Liver (tissue), 8 donors: ENCODE measurements at regions not wholly inside any gene's neighbourhood (a gene's known extent, or its start where the extent isn't known, plus 50 kb on each side); places are given as distances from the start of the nearest gene placed in this dataset.

Experiments used
- DNase-seq: peaks from one replicate; pipeline ENCODE4 v3.0.0-alpha.2; 2017; ENCODE audit warnings: low spot score
- H3K27ac ChIP-seq, 2 donors: one replicate each; pipeline ENCODE4 v1.7.0; 2013; ENCODE audit warnings: inconsistent platforms in 2 of 2, low read length in 2 of 2, control low read depth in 1 of 2, low read depth in 1 of 2, mild to moderate bottlenecking in 1 of 2
- H3K27me3 ChIP-seq, 4 donors: one replicate each; pipeline versions ENCODE4 v1.6.1 to v1.7.0; 2013; ENCODE audit warnings: low read length in 3 of 4, inconsistent platforms in 1 of 4, mild to moderate bottlenecking in 1 of 4, moderate library complexity in 1 of 4; ENCODE audit not compliant: control insufficient read depth in 4 of 4, insufficient read depth in 4 of 4
- H3K36me3 ChIP-seq, 4 donors: one replicate each; pipeline versions ENCODE4 v1.6.1 to v1.7.0; 2013; ENCODE audit warnings: low read length in 3 of 4, mild to moderate bottlenecking in 3 of 4, low read depth in 1 of 4, moderate library complexity in 1 of 4; ENCODE audit not compliant: control insufficient read depth in 4 of 4, insufficient read depth in 3 of 4
- H3K4me1 ChIP-seq, 4 donors: one replicate each; pipeline versions ENCODE4 v1.6.1 to v1.7.0; 2013; ENCODE audit warnings: low read length in 3 of 4, mild to moderate bottlenecking in 3 of 4, moderate library complexity in 1 of 4; ENCODE audit not compliant: control insufficient read depth in 4 of 4, insufficient read depth in 4 of 4
- H3K4me3 ChIP-seq, 3 donors: one replicate each; pipeline versions ENCODE4 v1.6.1 to v1.7.0; 2013; ENCODE audit warnings: low read length in 3 of 3, control low read depth in 1 of 3, low read depth in 1 of 3, mild to moderate bottlenecking in 1 of 3
- H3K9ac ChIP-seq, 2 donors: one replicate each; pipeline ENCODE4 v1.7.0; 2013; ENCODE audit warnings: low read length in 2 of 2, mild to moderate bottlenecking in 2 of 2, moderate library complexity in 2 of 2, control low read depth in 1 of 2, low read depth in 1 of 2
- H3K9me3 ChIP-seq, 4 donors: one replicate each; pipeline versions ENCODE4 v1.6.1 to v1.7.0; 2013; ENCODE audit warnings: low read length in 3 of 4; ENCODE audit not compliant: control insufficient read depth in 4 of 4
- CTCF ChIP-seq: fragments of 150-350 bp; IDR thresholded peaks from 2 replicates; pipeline ENCODE4 v1.5.1; 2017; ENCODE audit warnings: improper control_type of control experiment, low read depth, low read length; ENCODE audit not compliant: missing input control
- EGR1 ChIP-seq, 2 donors: IDR thresholded peaks; 2 replicates each; pipeline ENCODE4 v1.6.1; 2016 to 2018; ENCODE audit warnings: antibody characterized with exemption in 2 of 2, low read depth in 2 of 2
- FOXA1 ChIP-seq: IDR thresholded peaks from 2 replicates; pipeline ENCODE4 v1.6.1; 2016; ENCODE audit warnings: antibody characterized with exemption
- FOXA2 ChIP-seq: IDR thresholded peaks from 2 replicates; pipeline ENCODE4 v1.6.1; 2016; ENCODE audit warnings: antibody characterized with exemption
- HNF4A ChIP-seq, 2 donors: conservative IDR thresholded peaks; 2 replicates each; pipeline ENCODE4 v1.6.1; 2016; ENCODE audit warnings: antibody characterized with exemption in 2 of 2, mild to moderate bottlenecking in 2 of 2
- HNF4G ChIP-seq: IDR thresholded peaks from 2 replicates; pipeline ENCODE4 v1.6.1; 2016; ENCODE audit warnings: antibody characterized with exemption
- JUND ChIP-seq, 2 donors: IDR thresholded peaks; 2 replicates each; pipeline ENCODE4 v1.6.1; 2016; ENCODE audit warnings: antibody characterized with exemption in 2 of 2
- NR2F2 ChIP-seq: IDR thresholded peaks from 2 replicates; pipeline ENCODE4 v1.6.1; 2016; ENCODE audit warnings: antibody characterized with exemption
- RAD21 ChIP-seq, 2 donors: IDR thresholded peaks; 2 replicates each; pipeline ENCODE4 v1.6.1; 2016; ENCODE audit warnings: antibody characterized with exemption in 2 of 2, mild to moderate bottlenecking in 2 of 2
- REST ChIP-seq: IDR thresholded peaks from 2 replicates; pipeline ENCODE4 v1.6.1; 2016; ENCODE audit warnings: antibody characterized with exemption, mild to moderate bottlenecking
- RXRA ChIP-seq, 2 donors: IDR thresholded peaks; 2 replicates each; pipeline ENCODE4 v1.6.1; 2017 to 2018; ENCODE audit warnings: antibody characterized with exemption in 2 of 2, mild to moderate bottlenecking in 1 of 2
- YY1 ChIP-seq: IDR thresholded peaks from 2 replicates; pipeline ENCODE4 v1.6.1; 2016; ENCODE audit warnings: antibody characterized with exemption, mild to moderate bottlenecking
- ZBTB33 ChIP-seq: IDR thresholded peaks from 2 replicates; pipeline ENCODE4 v1.6.1; 2016; ENCODE audit warnings: antibody characterized with exemption
- WGBS: extraction: QIAGEN DNeasy Blood & Tissue Kit; methylation state at CpG from one replicate; pipeline ENCODE4 v1.1.7; 2013; 5-methylcytosine and 5-hydroxymethylcytosine counted together
- TF ChIP-seq, protein P1 (sequence below): IDR thresholded peaks from 2 replicates; pipeline ENCODE4 v1.6.1; 2016; ENCODE audit warnings: antibody characterized with exemption
- donor health status: healthy.
- donor health status: healthy.
- donor health status: healthy.
- donor health status: healthy.
- donor health status: healthy.

DNA sequence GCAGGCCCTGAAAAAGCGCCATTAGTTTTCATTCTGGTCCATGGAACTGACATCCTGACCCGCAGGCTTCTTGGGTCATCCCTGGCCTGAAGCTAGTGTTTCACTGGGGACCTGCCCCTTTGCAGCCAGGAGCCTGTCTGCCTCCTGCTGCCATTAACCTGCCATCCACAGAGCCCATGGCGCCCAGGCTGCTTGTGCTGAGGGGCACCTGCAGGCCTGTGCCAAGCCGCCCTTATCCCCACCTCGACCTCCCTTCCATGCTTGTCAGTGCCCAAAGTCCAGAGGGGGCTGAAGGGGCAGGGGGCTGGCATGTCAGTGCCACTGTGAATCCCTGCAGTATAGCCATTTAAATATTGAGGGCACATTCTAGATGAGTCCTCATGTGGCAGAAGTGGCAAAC lies 207.6 kb upstream of the USP25 start:
- DNase-seq, result no peak
- WGBS, result 97% methylated on average over 5 of the region's 5 CpGs

GRCh38 chr21:15524855-15525254 lies 204.9 kb upstream of the USP25 start:
- H3K36me3 ChIP-seq, result peaks cover 0 to 1% (median 0%) of the 10 kb centered on the region in 4 donors
- TF ChIP-seq FOXA1, result no peak
- TF ChIP-seq FOXA2, result no peak
- no peak for TF ChIP-seq RAD21 (IDR thresholded peaks at IDR 0.05)
- no peak for TF ChIP-seq EGR1 (IDR thresholded peaks at IDR 0.05; ENCODE audit: low read depth in 2 of 2)
- no peak for TF ChIP-seq RXRA (IDR thresholded peaks at IDR 0.05)
- TF ChIP-seq YY1, result no peak
- TF ChIP-seq ZBTB33, result no peak
- no peak for TF ChIP-seq NR2F2
- TF ChIP-seq, protein P1, sequence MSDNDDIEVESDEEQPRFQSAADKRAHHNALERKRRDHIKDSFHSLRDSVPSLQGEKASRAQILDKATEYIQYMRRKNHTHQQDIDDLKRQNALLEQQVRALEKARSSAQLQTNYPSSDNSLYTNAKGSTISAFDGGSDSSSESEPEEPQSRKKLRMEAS, result no peak
- TF ChIP-seq HNF4G, result no peak

More for the DNA sequence above, 207.6 kb upstream of the USP25 start:
- H3K4me3 ChIP-seq, result no peak overlapping the region
- H3K9ac ChIP-seq, result no peak overlapping the region
- H3K27ac ChIP-seq, result no peak overlapping the region
- H3K9me3 ChIP-seq, result peaks cover 0 to 3% (median 0%) of the 10 kb centered on the region in 4 donors
- TF ChIP-seq, protein P1, result no peak
- TF ChIP-seq CTCF, result no peak
- TF ChIP-seq FOXA2, result no peak
- TF ChIP-seq RXRA (IDR thresholded peaks at IDR 0.05), result no peak
- no peak for TF ChIP-seq NR2F2
- TF ChIP-seq FOXA1, result no peak
- no peak for TF ChIP-seq JUND (IDR thresholded peaks at IDR 0.05)
- TF ChIP-seq HNF4A (conservative IDR thresholded peaks at IDR 0.05), result no peak
- TF ChIP-seq RAD21 (IDR thresholded peaks at IDR 0.05), result no peak
- no peak for TF ChIP-seq REST
- no peak for TF ChIP-seq YY1
- H3K4me1 ChIP-seq, result no peaks in the 10 kb centered on the region
- no peaks in the 10 kb centered on the region for H3K27me3 ChIP-seq
- no peaks in the 10 kb centered on the region for H3K36me3 ChIP-seq

More at GRCh38 chr21:15524855-15525254, 204.9 kb upstream of the USP25 start:
- H3K9me3 ChIP-seq, result no peaks in the 10 kb centered on the region
- H3K9ac ChIP-seq, result no peak overlapping the region
- no peak for DNase-seq
- H3K4me1 ChIP-seq, result no peaks in the 10 kb centered on the region
- no peak overlapping the region for H3K27ac ChIP-seq
- no peak overlapping the region for H3K4me3 ChIP-seq
- no peaks in the 10 kb centered on the region for H3K27me3 ChIP-seq
